CD4-positive, alpha-beta T cell (primary cell): ENCODE measurements at regions not wholly inside any gene's neighbourhood (a gene's known extent, or its start where the extent isn't known, plus 50 kb on each side); places are given as distances from the start of the nearest gene placed in this dataset.

Experiments
- ATAC-seq: fragments of 200-7000 bp; cut with Tn5 transposase; one replicate; pipeline ENCODE4 v1.10.0; 2022; ENCODE audit warnings: mild to moderate bottlenecking; ENCODE audit not compliant: poor library complexity
- CTCF ChIA-PET: fragments of 350-600 bp; sonication (Branson Sonifier 250); formaldehyde crosslinking; loops from one replicate; lab custom pipeline; 2021; ENCODE audit warnings: antibody characterized with exemption, inconsistent platforms; lab: Charles Lee
- POLR2A ChIA-PET: fragments of 350-600 bp; sonication (Branson Sonifier 250); formaldehyde crosslinking; loops from one replicate; lab custom pipeline; 2021; ENCODE audit warnings: antibody characterized with exemption, inconsistent platforms; lab: Charles Lee
- DNase-seq, 14 experiments: peaks; one replicate each; pipeline ENCODE4 v3.0.0-alpha.2; 2013 to 2020; ENCODE audit warnings: mixed read lengths in 2 of 14
- H3K27ac ChIP-seq, 2 donors: one replicate each; pipeline versions ENCODE4 v1.5.1 to v1.7.0; 2013; ENCODE audit warnings: low read length in 2 of 2, low read depth in 1 of 2, mild to moderate bottlenecking in 1 of 2
- H3K27me3 ChIP-seq, 2 experiments: 1 replicate in 1 of 2; 2 replicates in 1 of 2; pipeline versions ENCODE4 v1.6.1 to v1.7.0; 2013; ENCODE audit warnings: low read length in 2 of 2, control low read depth in 1 of 2, mild to moderate bottlenecking in 1 of 2, moderate library complexity in 1 of 2; ENCODE audit not compliant: insufficient read depth in 2 of 2, control insufficient read depth in 1 of 2
- H3K36me3 ChIP-seq: one replicate; pipeline ENCODE4 v1.6.1; 2013; ENCODE audit warnings: low read length, control low read depth; ENCODE audit not compliant: insufficient read depth
- H3K4me1 ChIP-seq: one replicate; pipeline ENCODE4 v1.6.1; 2013; ENCODE audit warnings: low read length, control low read depth; ENCODE audit not compliant: insufficient read depth
- H3K4me3 ChIP-seq: one replicate; pipeline ENCODE4 v1.5.1; 2013; ENCODE audit warnings: mild to moderate bottlenecking, low read length, moderate library complexity
- H3K9me3 ChIP-seq, 2 experiments: 1 replicate in 1 of 2; 2 replicates in 1 of 2; pipeline versions ENCODE4 v1.6.1 to v1.7.0; 2013; ENCODE audit warnings: low read length in 2 of 2, mild to moderate bottlenecking in 2 of 2, control low read depth in 1 of 2, moderate library complexity in 1 of 2; ENCODE audit not compliant: control insufficient read depth in 1 of 2, insufficient read depth in 1 of 2
- H3K27ac Mint-ChIP-seq: one replicate; pipeline ENCODE4 v1.8.0; 2020; ENCODE audit warnings: mixed read lengths
- H3K27me3 Mint-ChIP-seq: one replicate; pipeline ENCODE4 v1.8.0; 2021; ENCODE audit warnings: mixed read lengths
- H3K36me3 Mint-ChIP-seq: one replicate; pipeline ENCODE4 v1.8.0; 2021; ENCODE audit warnings: low read depth, mixed read lengths
- H3K4me1 Mint-ChIP-seq: one replicate; pipeline ENCODE4 v1.8.0; 2021; ENCODE audit warnings: low read depth, mixed read lengths
- H3K4me3 Mint-ChIP-seq: one replicate; pipeline ENCODE4 v1.8.0; 2020; ENCODE audit warnings: mild to moderate bottlenecking, mixed read lengths
- H3K9me3 Mint-ChIP-seq: one replicate; pipeline ENCODE4 v1.8.0; 2020; ENCODE audit warnings: mixed read lengths
- CTCF ChIP-seq: fragments of 200-600 bp; IDR thresholded peaks from one replicate; pipeline ENCODE4 v1.8.0; 2022; ENCODE audit warnings: antibody characterized with exemption, mild to moderate bottlenecking
- intact Hi-C, 2 experiments: fragments of 100-400 bp; cut with DNase I in 1 of 2; cut with micrococcal nuclease in 1 of 2; formaldehyde crosslinking; loops; one replicate each; pipeline versions ENCODE4 v1.15.1 to v1.9.0; 2023 to 2025; cut with DNase I, micrococcal nuclease

DNA sequence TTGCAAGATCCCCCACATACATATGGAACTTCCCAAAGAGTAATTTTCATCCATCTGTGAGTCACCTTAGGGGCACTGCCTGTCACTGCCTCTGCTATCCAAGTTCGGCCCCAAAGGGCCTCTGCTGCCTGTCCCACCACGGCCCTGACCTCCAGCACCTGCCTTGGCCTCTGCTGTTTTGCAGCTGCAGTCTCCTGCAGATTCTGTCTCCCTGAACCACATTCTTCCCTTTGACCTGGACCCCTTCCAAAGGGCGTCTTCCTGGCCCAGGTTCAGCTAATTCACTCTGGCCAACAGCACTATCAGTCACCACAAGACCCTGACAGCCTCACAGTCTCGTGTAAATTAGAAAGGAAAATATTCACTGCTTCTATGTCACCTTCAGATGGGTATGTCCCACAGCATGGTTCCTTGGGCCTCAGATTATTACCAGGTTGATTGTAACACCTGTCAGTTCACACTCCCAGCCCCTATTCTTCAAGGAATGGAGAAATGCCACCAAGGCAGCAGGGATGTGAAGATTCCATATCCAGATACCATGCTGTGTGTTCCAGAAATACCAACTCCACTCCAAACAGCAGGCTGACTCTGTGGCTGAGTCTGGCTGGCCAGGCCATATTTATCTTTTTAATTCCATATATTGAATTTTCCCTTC, 479.3 kb downstream of the ARHGEF28 start:
- no peaks in the 10 kb centered on the region for H3K36me3 ChIP-seq
- H3K27me3 ChIP-seq, result peaks cover 0 to 7% of the 10 kb centered on the region in 2 experiments
- TF ChIP-seq CTCF, result no peak
- no peaks in the 10 kb centered on the region for H3K36me3 Mint-ChIP-seq
- no peaks in the 10 kb centered on the region for H3K4me1 Mint-ChIP-seq
- H3K4me3 ChIP-seq, result no peak overlapping the region
- no peak overlapping the region for H3K27ac Mint-ChIP-seq
- no peak overlapping the region for H3K4me3 Mint-ChIP-seq
- no peaks in the 10 kb centered on the region for H3K4me1 ChIP-seq
- no peak for DNase-seq
- ChIA-PET POLR2A (no interaction called here), CTCF (no interaction called here)
- H3K9me3 ChIP-seq, result no peaks in the 10 kb centered on the region
- no peak overlapping the region for H3K27ac ChIP-seq
- H3K27me3 Mint-ChIP-seq, result peaks cover 17% of the 10 kb centered on the region
- intact Hi-C loops, result no loop called here
- ATAC-seq, result no peak
- H3K9me3 Mint-ChIP-seq, result no peaks in the 10 kb centered on the region

DNA sequence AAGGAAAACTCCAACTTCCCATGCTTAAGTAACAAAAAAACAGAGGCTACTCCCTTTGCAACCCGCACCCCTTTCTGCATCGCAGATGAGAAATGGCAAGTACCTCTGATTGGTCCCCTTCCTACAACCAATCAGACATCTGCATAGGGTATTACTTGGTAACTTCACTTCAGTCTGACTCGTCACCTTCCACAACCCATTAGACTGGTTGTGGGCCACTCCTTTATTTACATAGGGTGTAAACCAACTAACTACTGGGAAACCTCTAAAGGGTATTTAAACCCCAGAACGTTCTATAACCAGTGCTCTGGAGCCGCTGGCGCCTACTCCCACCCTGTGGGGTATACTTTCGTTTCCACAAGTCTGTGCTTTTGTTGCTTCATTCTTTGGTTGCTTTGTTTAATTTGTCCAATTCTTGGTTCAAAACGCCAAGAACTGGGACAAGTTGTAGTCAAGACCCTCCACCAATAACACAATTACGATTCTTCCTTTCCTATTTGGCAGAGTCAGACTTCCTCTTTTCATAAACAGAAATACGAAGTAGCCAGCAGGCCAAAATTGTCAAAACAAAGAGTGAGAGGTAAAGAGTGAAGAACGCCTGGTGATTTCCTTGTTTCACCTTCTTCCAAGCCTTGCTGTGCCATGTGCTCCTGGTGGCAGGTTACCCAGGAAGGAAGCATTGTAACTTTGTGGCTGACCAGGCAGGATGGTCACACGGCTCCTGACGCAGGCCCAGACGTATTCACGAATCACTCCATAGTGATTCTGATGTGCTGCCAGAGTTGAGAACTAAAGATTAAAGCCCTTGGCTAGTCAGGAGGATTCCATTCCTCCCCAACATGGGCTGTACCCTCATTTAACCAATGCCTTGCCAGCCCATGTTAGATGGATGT, 477.4 kb downstream of the ARHGEF28 start:
- no peaks in the 10 kb centered on the region for H3K4me1 Mint-ChIP-seq
- ATAC-seq, result no peak
- H3K4me3 Mint-ChIP-seq, result no peak overlapping the region

GRCh38 chr5:74100268-74100665, 474.3 kb downstream of the ARHGEF28 start:
- Histone ChIP-seq H3K9me3 (peaks cover 0 to 4% of the 10 kb centered on the region in 2 experiments), H3K27ac (no peak overlapping the region), H3K27me3 (no peaks in the 10 kb centered on the region), H3K4me1 (no peaks in the 10 kb centered on the region), H3K36me3 (no peaks in the 10 kb centered on the region), H3K4me3 (no peak overlapping the region)
- POLR2A ChIA-PET, result no interaction called here
- Mint-ChIP-seq H3K36me3 (no peaks in the 10 kb centered on the region), H3K27me3 (no peaks in the 10 kb centered on the region), H3K4me1 (no peaks in the 10 kb centered on the region), H3K27ac (no peak overlapping the region), H3K9me3 (no peaks in the 10 kb centered on the region), H3K4me3 (no peak overlapping the region)
- no peak for DNase-seq
- CTCF ChIA-PET, result no interaction called here
- no peak for ATAC-seq
- no peak for TF ChIP-seq CTCF
- intact Hi-C loops, result no loop called here

More for the DNA sequence above, 477.4 kb downstream of the ARHGEF28 start:
- Histone ChIP-seq H3K4me1 (no peaks in the 10 kb centered on the region), H3K27me3 (peaks cover 0 to 7% of the 10 kb centered on the region in 2 experiments), H3K4me3 (no peak overlapping the region), H3K9me3 (peaks cover 0 to 4% of the 10 kb centered on the region in 2 experiments), H3K27ac (no peak overlapping the region), H3K36me3 (no peaks in the 10 kb centered on the region)
- Mint-ChIP-seq H3K27me3 (peaks cover 7% of the 10 kb centered on the region), H3K9me3 (no peaks in the 10 kb centered on the region), H3K27ac (no peak overlapping the region), H3K36me3 (no peaks in the 10 kb centered on the region)
- intact Hi-C loops, result no loop called here
- no peak for DNase-seq
- CTCF ChIA-PET, result no interaction called here
- no peak for TF ChIP-seq CTCF
- POLR2A ChIA-PET, result no interaction called here
